ENCODE measurements at regions not wholly inside any gene's neighbourhood (a gene's known extent, or its start where the extent isn't known, plus 50 kb on each side); places are given as distances from the start of the nearest gene placed in this dataset.

DNA sequence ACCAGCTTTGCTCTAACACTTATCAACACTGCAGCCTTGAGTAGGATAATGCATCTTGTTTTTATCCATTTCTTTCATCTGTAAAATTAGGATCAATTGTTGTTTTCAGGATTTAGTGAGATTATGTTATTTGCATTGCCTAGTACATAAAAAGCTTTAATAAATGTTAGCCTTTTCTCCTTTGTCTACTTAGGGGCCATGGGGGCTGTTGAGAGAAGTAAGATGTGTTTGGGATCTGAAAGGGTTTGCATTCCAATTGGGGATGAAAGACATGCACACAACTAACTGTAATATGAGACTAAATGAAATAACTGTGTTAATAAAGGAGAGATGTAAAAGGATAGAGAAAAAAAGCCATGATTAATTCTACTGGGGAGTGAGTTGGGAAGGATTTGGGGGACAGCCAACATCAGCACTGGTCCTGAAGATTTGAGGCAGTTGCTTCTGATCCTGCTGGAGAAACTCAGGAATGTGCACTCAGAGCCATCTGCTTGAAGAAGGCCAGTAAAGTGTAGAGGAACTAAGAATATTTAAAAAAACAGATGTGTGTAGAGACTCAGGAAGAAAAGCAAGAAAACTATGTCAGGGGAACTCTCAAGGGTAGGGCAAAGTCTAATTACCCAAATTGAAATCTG lies 236.3 kb downstream of the OLFM4 start:
- intact Hi-C loops (cut with DNase I; ENCODE audit: low total_unique reads): no loop called here
- no peak for DNase-seq (ENCODE audit: low spot score in 2 of 2)
- TF ChIP-seq, protein P1, sequence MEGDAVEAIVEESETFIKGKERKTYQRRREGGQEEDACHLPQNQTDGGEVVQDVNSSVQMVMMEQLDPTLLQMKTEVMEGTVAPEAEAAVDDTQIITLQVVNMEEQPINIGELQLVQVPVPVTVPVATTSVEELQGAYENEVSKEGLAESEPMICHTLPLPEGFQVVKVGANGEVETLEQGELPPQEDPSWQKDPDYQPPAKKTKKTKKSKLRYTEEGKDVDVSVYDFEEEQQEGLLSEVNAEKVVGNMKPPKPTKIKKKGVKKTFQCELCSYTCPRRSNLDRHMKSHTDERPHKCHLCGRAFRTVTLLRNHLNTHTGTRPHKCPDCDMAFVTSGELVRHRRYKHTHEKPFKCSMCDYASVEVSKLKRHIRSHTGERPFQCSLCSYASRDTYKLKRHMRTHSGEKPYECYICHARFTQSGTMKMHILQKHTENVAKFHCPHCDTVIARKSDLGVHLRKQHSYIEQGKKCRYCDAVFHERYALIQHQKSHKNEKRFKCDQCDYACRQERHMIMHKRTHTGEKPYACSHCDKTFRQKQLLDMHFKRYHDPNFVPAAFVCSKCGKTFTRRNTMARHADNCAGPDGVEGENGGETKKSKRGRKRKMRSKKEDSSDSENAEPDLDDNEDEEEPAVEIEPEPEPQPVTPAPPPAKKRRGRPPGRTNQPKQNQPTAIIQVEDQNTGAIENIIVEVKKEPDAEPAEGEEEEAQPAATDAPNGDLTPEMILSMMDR (IDR thresholded peaks at IDR 0.05): no peak
- TF ChIP-seq POLR2A (IDR thresholded peaks at IDR 0.05): no peak
- H3K4me3 ChIP-seq (ENCODE audit: low read depth, poor library complexity, severe bottlenecking): no peak overlapping the region

DNA sequence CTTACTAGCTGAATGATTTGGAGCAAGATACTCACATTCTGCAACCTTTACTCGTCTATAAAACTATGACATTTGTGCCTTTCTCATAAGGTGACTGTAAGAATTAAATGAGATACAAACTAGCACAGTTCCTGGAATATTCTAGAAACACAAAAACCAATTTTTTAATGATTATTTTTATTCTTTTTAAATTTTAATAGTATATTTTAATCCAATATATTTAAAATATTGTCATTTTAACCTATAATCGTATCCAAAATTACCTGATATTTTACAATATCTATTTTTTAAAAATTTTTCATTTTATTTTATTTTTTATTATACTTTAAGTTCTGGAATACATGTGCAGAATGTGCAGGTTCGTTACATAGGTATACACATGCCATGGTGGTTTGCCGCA lies 238.1 kb downstream of the OLFM4 start:
- 77 to 83% methylated on average over 4 of the region's 4 CpGs for WGBS, 2 donors
- no peak for TF ChIP-seq POLR2A (IDR thresholded peaks at IDR 0.05)
- TF ChIP-seq, protein P1 (IDR thresholded peaks at IDR 0.05): no peak
- no peak for DNase-seq (ENCODE audit: low spot score in 2 of 2)
- H3K4me3 ChIP-seq (ENCODE audit: low read depth, poor library complexity, severe bottlenecking): no peak overlapping the region
- intact Hi-C loops (cut with DNase I; ENCODE audit: low total_unique reads): no loop called here

DNA sequence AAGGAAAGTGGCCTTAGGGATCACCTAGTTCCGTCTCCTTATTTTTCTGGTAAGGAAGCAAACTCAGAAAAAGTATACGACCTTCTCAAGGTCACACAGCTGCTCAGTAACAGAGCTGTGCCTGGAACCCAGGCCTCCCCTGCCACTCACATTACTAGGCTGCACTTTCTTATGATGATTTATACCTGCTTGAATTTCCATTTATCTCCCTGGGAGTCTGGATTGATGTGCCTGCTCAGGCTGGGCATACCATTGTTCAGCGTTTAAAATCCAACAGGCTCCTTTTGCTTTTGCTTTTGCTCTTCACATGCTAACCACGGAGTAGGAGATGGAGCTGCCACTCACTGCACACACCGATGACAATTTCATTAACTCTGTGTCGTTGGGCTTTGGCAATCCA lies 241.0 kb downstream of the OLFM4 start:
- 76 to 85% methylated on average over 6 of the region's 6 CpGs for WGBS, 2 donors
- H3K4me3 ChIP-seq (ENCODE audit: low read depth, poor library complexity, severe bottlenecking): no peak overlapping the region

DNA sequence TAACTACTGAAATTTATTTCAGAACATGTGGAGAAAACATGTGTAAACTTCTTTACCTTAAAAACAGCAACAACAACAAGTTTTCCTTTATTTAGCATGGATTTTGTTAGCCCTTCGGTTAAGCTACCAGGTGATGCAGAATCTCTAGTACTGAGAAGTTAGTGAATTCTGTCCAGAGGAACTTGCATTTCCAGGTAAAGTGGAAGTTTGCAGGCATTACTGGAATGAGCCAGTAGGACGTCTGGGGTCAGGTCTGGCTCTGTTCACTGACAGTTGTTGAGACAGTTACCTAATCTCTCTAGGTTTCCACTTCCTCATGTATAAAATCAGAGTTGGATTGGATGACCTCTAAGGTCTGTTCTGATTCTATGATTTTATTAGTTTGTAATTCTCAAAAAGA lies 244.3 kb downstream of the OLFM4 start:
- DNase-seq (ENCODE audit: low spot score in 2 of 2): no peak
- intact Hi-C loops (cut with DNase I; ENCODE audit: low total_unique reads): no loop called here
- TF ChIP-seq, protein P1 (IDR thresholded peaks at IDR 0.05): no peak
- no peak for TF ChIP-seq POLR2A (IDR thresholded peaks at IDR 0.05)
- WGBS, 2 donors: 49 to 62% methylated on average over 2 of the region's 2 CpGs
- H3K4me3 ChIP-seq (ENCODE audit: low read depth, poor library complexity, severe bottlenecking): no peak overlapping the region

More for the DNA sequence above, 241.0 kb downstream of the OLFM4 start:
- no peak for TF ChIP-seq POLR2A (IDR thresholded peaks at IDR 0.05)
- TF ChIP-seq, protein P1 (IDR thresholded peaks at IDR 0.05): no peak
- intact Hi-C loops (cut with DNase I; ENCODE audit: low total_unique reads): no loop called here
- no peak for DNase-seq (ENCODE audit: low spot score in 2 of 2)

DNA sequence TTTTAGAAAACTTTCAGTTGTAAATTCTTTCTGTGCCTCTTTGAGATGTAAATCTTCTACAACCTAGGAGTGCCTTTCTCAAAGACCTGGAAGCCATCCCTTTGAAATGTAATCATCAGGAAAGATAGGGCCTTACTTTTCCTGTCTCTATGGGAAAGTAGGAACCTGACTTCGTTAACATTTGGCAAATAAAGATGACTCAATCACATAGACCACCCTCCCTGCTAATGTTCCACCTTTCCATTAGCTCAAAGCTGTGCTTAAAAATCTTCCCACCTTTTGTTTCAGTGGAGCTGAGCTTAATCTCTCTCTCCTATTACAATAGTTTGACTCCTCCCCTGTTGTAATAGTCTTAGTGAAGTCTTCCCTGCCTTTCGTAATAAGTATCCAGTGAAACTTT lies 247.7 kb downstream of the OLFM4 start:
- TF ChIP-seq POLR2A (IDR thresholded peaks at IDR 0.05): no peak
- TF ChIP-seq, protein P1 (IDR thresholded peaks at IDR 0.05): no peak
- 42 to 49% methylated on average over 2 of the region's 2 CpGs for WGBS, 2 donors
- intact Hi-C loops (cut with DNase I; ENCODE audit: low total_unique reads): no loop called here
- no peak overlapping the region for H3K4me3 ChIP-seq (ENCODE audit: low read depth, poor library complexity, severe bottlenecking)
- no peak for DNase-seq (ENCODE audit: low spot score in 2 of 2)

DNA sequence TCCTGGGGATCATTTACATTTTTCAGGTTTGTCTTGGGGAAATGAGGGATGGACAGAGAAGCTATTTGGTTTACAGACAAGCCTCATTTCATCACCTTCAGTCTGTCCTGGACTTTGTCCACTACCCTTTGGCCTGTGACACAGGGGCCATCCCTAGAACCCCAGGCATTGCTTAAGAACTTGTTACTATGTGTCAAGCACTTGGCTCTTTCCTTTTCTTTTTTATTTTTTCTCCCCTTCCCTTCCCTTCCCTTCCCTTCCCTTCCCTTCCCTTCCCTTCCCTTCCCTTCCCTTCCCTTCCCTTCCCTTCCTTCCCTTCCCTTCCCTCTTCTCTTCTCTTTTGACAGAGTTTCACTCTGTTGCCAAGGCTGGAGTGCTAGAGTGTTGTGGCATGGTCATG lies 253.1 kb downstream of the OLFM4 start:
- intact Hi-C loops (cut with DNase I; ENCODE audit: low total_unique reads): no loop called here
- TF ChIP-seq, protein P1 (IDR thresholded peaks at IDR 0.05): no peak
- TF ChIP-seq POLR2A (IDR thresholded peaks at IDR 0.05): no peak
- H3K4me3 ChIP-seq (ENCODE audit: low read depth, poor library complexity, severe bottlenecking): no peak overlapping the region
- no peak for DNase-seq (ENCODE audit: low spot score in 2 of 2)
